Suppressor macrophage (primary cell): ENCODE measurements at regions not wholly inside any gene's neighbourhood (a gene's known extent, or its start where the extent isn't known, plus 50 kb on each side); places are given as distances from the start of the nearest gene placed in this dataset.
A peak's percentile ranks its signal among the peaks of the same experiment; 100 is the strongest.

Experiments
- DNase-seq, 4 experiments: peaks; one replicate each; pipeline ENCODE4 v3.0.0-alpha.2; 2020 to 2022

DNA sequence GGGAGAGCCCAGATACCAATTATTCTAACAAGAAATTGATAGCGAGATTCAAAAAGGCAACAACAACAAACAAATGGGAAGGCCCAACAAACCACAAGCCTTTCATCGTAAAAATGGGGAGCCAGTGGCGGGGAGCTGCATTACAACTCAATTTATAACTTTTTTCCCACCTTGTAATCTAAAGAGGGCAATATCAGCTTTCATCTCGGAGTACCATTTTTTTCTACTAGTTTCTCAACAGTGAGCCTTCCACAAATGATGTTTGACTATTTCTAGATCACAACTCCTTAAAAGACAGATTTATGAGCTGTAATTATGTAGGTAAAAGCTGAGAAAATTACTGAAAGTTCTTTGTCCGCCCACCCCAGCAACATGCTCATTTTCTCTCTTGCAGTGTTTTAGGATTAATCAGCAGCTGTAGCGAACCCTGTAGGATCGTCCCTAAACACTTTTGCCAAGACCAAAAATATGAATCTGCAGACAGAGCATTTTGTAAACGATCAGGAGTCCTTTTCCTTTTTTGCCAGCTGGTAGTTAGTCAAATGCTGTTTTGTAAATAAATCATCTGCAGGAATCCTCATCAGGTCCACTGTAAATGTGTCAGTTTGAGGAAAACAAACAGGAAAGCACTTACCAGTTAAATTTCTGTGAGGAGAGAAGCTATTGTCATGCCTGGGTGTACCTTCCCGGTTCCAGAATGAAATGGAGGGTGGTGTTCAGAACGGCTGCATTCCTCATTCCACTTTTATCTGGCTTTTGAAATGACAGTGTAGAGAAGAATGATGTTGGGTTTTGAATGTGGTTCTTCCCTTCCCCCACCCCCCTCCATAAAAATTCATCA is 53.2 kb downstream of the EEF1B2 start:
- DNase-seq = no peak

DNA sequence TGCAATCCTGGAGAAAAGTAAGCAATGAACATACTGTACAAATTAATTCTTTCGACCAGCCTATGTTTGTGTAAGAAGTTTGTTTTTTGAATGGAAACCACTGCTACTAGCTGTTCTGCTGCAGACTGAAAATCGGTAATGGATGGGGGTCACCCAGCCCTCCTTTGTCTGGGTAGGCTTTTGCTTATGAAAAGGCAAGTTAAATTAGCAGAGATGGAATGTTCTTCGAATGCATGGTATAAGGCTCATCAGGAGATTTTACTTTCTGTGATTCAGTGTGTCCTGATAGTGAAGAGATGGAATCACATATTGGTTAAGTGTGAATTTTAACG is 53.8 kb downstream of the EEF1B2 start:
- DNase-seq = no peak

DNA sequence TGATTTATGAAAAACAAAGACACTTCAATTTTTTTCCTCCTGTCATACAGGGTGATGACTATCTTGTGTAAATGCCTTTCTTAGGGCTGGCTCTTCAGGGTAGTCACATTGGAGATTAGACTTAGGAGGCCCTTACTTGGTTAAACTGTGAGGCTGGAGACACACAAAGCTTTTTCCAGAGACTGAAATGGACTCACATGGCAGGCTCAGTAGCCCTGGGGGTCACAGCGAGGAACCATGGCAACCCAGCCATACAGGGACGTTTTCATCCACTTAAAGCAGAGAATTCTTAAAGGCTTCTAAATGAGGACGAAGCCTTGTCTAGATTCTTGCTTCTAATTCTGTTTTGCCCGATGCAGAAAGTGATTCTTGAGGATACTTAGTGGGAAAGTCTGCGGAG is 57.3 kb upstream of the ZDBF2 start:
- DNase-seq = no peak

DNA sequence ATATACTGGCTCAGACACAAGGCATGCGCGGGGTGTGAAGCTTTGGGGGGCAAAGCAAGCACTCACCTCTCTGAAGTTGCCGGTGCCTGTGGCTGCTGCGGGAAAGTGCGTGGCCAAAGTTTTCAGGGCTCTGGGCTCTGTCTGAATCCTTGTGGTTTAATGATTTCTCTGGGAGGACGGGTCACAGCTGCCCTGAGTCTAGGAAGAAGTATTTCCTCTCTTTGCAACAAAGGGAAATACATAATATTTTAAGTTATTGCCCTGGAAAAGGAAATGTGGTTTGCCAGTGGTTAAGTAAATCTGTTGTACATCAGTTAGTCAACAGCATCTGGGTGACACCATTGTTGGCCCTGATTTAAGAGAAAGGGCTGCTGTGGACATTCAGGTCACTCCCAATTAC is 56.7 kb upstream of the ZDBF2 start:
- DNase-seq = peak in 1 of 4 experiments; percentile 18

DNA sequence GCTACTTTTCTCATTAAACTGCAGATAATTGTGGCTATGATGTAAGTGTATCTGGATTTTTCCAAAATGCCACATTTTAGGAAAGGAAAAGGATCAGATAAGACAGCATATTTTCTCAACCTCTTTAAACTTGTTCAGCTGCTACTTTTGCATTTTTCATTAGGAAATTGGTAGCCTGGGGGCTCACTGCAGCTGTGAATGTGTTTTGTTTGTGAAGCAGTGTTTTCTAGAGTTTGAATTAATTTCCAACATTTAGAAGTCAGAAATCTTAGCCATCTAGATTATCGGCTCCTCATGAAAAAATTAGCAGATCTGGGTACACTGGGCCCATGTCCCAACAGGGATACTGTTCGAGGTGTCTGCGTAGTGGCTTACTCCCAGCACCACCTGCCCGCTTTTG is 56.3 kb upstream of the ZDBF2 start:
- DNase-seq = no peak

DNA sequence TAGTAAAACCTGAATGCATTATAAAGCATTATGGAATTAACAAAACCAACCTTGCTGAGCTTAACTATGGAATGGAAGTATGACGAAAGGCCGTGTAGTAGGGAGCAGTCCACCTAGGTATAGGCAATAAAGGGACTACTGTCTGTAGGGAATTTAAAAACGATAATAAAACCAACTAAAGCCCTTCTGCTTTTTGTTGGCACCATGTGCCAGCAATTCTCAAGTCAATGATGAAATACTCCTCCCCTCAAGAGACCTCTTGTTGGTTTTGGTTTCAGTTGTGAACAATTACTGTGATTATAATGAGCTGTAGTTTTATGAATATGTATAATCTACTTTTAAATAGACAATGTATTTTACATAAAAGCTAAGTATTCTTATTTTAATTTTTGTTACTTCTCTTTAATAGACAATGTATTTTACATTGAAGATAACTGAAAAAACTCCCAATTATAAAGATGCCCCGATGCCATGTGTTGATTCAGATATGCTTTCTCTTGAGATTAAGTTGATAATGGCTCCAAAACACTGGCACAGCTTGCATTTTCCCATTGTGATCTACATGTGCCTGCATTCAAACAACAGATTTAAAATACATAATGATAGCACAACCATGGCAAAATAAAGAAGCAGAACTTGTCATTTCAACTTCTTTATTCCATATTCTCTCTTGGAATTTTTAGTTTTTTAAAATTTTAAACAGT is 55.5 kb upstream of the ZDBF2 start:
- DNase-seq = peak; percentile 13 to 55 (median 36)

DNA sequence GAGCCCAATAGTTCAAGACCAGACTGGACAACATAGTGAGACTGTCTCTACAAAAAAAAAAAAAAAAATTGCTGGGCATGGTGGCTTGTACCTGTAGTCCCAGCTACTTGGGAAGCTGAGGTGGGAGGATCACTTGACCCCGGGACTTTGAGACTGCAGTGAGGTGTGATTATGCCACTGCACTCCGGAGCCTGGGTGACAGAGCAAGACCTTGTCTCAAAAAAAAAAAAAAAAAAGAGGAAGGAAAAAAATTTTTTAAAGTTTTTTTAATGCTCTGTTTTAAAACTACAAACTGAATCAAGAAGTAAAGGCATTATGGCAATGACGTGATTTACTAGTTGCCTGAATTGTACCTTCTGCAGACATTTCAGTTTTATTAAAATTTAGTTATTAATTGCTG is 54.5 kb upstream of the ZDBF2 start:
- peak in 2 of 4 experiments; percentile 26 to 37 for DNase-seq

DNA sequence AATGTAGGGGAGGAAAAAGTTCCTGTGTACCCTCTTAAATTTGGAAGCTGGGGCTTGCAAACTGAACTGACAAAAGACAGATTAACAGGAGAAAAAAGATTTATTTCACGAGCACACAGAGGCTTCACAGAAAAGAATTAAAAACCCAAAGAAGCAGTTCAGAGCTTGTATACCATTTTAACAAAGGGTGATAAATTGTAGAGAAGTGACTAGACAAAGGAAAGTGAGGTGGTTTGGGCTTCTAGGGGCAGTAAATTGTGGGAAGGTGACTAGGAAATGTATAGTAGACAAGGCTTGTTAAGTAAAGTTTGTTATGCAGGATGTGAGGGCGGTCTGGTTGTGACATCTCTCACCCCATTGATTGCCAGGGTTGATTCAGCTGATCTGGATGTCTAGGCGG is 53.5 kb upstream of the ZDBF2 start:
- no peak for DNase-seq
